ENCODE measurements at regions not wholly inside any gene's neighbourhood (a gene's known extent, or its start where the extent isn't known, plus 50 kb on each side); places are given as distances from the start of the nearest gene placed in this dataset.

- H3K27ac ChIP-seq (ENCODE audit: low read depth in 2 of 2, low read length in 2 of 2), result no peak overlapping the region
- H3K4me3 ChIP-seq (ENCODE audit: low read length in 3 of 3), result no peak overlapping the region
- no peak for TF ChIP-seq CTCF (IDR thresholded peaks at IDR 0.05; ENCODE audit: borderline replicate concordance, extremely low read depth, insufficient read depth)
- no peaks in the 10 kb centered on the region for H3K27me3 ChIP-seq (ENCODE audit: control insufficient read depth, insufficient read depth, low read length)
- FAIRE-seq (no peak), DNase-seq (no peak)
- no peaks in the 10 kb centered on the region for H3K36me3 ChIP-seq (ENCODE audit: control insufficient read depth in 2 of 3, insufficient read depth in 3 of 3, low read length in 3 of 3)
- no peaks in the 10 kb centered on the region for H3K9me3 ChIP-seq (ENCODE audit: control insufficient read depth in 2 of 3, insufficient read depth in 1 of 3, low read length in 3 of 3)
- H3K9ac ChIP-seq (ENCODE audit: low read length in 3 of 3), result no peak overlapping the region
- no peaks in the 10 kb centered on the region for H3K4me1 ChIP-seq (ENCODE audit: control insufficient read depth in 2 of 3, insufficient read depth in 2 of 3, low read depth in 1 of 3, low read length in 3 of 3)
- intact Hi-C loops (cut with DNase I), result no loop called here
Measured at GRCh38 chr17:79431175-79431574, 179.7 kb downstream of the RBFOX3 start.

- H3K9ac ChIP-seq (ENCODE audit: low read length in 3 of 3), result no peak overlapping the region
- DNase-seq, result no peak
Measured at GRCh38 chr17:79429864-79430494, 180.9 kb downstream of the RBFOX3 start.

DNA sequence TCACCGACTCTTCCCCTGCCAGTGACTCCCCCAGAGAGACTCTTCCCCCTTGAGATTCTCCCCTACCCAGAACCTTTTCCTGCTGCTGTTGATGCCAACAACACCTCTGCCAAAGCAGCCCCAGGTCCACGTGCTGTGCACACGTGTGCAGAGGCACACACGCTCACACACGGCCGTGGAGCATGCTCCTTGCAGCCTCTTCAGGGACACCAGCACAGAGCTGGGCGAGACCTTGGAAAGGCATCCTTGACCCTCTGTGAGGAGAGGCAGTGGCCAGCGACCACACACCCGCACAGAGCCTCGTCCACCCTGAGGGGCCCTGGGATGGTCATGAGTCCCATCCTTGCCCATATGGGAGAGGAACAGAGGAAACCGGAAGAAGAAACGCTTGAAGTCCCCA is 181.9 kb downstream of the RBFOX3 start:
- intact Hi-C loops (cut with DNase I), result no loop called here
- no peaks in the 10 kb centered on the region for H3K4me1 ChIP-seq (ENCODE audit: control insufficient read depth in 2 of 3, insufficient read depth in 2 of 3, low read depth in 1 of 3, low read length in 3 of 3)
- no peak for FAIRE-seq
- no peak for TF ChIP-seq CTCF (IDR thresholded peaks at IDR 0.05; ENCODE audit: borderline replicate concordance, extremely low read depth, insufficient read depth)
- no peak overlapping the region for H3K27ac ChIP-seq (ENCODE audit: low read depth in 2 of 2, low read length in 2 of 2)
- no peak overlapping the region for H3K9ac ChIP-seq (ENCODE audit: low read length in 3 of 3)
- H3K4me3 ChIP-seq (ENCODE audit: low read length in 3 of 3), result no peak overlapping the region
- no peak for DNase-seq
- H3K9me3 ChIP-seq (ENCODE audit: control insufficient read depth in 2 of 3, insufficient read depth in 1 of 3, low read length in 3 of 3), result no peaks in the 10 kb centered on the region
- H3K36me3 ChIP-seq (ENCODE audit: control insufficient read depth in 2 of 3, insufficient read depth in 3 of 3, low read length in 3 of 3), result no peaks in the 10 kb centered on the region
- no peaks in the 10 kb centered on the region for H3K27me3 ChIP-seq (ENCODE audit: control insufficient read depth, insufficient read depth, low read length)

More at GRCh38 chr17:79429864-79430494, 180.9 kb downstream of the RBFOX3 start:
- Histone ChIP-seq H3K27me3 (ENCODE audit: control insufficient read depth, insufficient read depth, low read length) (no peaks in the 10 kb centered on the region), H3K4me3 (ENCODE audit: low read length in 3 of 3) (no peak overlapping the region), H3K4me1 (ENCODE audit: control insufficient read depth in 2 of 3, insufficient read depth in 2 of 3, low read depth in 1 of 3, low read length in 3 of 3) (no peaks in the 10 kb centered on the region), H3K36me3 (ENCODE audit: control insufficient read depth in 2 of 3, insufficient read depth in 3 of 3, low read length in 3 of 3) (no peaks in the 10 kb centered on the region), H3K9me3 (ENCODE audit: control insufficient read depth in 2 of 3, insufficient read depth in 1 of 3, low read length in 3 of 3) (no peaks in the 10 kb centered on the region), H3K27ac (ENCODE audit: low read depth in 2 of 2, low read length in 2 of 2) (no peak overlapping the region)
- FAIRE-seq, result no peak
- TF ChIP-seq CTCF (IDR thresholded peaks at IDR 0.05; ENCODE audit: borderline replicate concordance, extremely low read depth, insufficient read depth), result no peak
- intact Hi-C loops (cut with DNase I), result no loop called here

All from kidney (tissue), 13 donors.